H9 (cell line): ENCODE measurements at regions not wholly inside any gene's neighbourhood (a gene's known extent, or its start where the extent isn't known, plus 50 kb on each side); places are given as distances from the start of the nearest gene placed in this dataset.

Experiments
- DNase-seq: peaks from one replicate; pipeline ENCODE4 v3.0.0-alpha.2; 2017
- H2AFZ ChIP-seq: one replicate; pipeline ENCODE4 v1.6.1; 2013; ENCODE audit warnings: mild to moderate bottlenecking, low read length, control low read depth, moderate library complexity
- H2AK5ac ChIP-seq: 2 replicates; pipeline ENCODE4 v1.6.1; 2013; ENCODE audit warnings: low read length, control low read depth, mixed read lengths; ENCODE audit not compliant: insufficient read length
- H2BK120ac ChIP-seq: one replicate; pipeline ENCODE4 v1.6.1; 2013; ENCODE audit warnings: low read depth, mild to moderate bottlenecking, low read length, control low read depth, inconsistent platforms; ENCODE audit not compliant: poor library complexity, severe bottlenecking
- H2BK12ac ChIP-seq: 2 replicates; pipeline ENCODE4 v1.6.1; 2013; ENCODE audit warnings: low read length, control low read depth, mixed read lengths, low read depth; ENCODE audit not compliant: insufficient read length
- H2BK15ac ChIP-seq: 2 replicates; pipeline ENCODE4 v1.6.1; 2013; ENCODE audit warnings: low read depth, low read length, control low read depth
- H2BK20ac ChIP-seq: one replicate; pipeline ENCODE4 v1.6.1; 2013; ENCODE audit warnings: low read depth, mild to moderate bottlenecking, low read length, control low read depth, inconsistent platforms; ENCODE audit not compliant: poor library complexity, severe bottlenecking
- H2BK5ac ChIP-seq: 2 replicates; pipeline ENCODE4 v1.6.1; 2013; ENCODE audit warnings: low read length, control low read depth, mixed read lengths; ENCODE audit not compliant: insufficient read length
- H3K14ac ChIP-seq: 2 replicates; pipeline ENCODE4 v1.6.1; 2013; ENCODE audit warnings: low read length, control low read depth; ENCODE audit not compliant: insufficient read depth
- H3K18ac ChIP-seq: 2 replicates; pipeline ENCODE4 v1.6.1; 2013; ENCODE audit warnings: low read depth, mild to moderate bottlenecking, mixed read lengths, low read length, control low read depth; ENCODE audit not compliant: insufficient read length
- H3K23ac ChIP-seq: 2 replicates; pipeline ENCODE4 v1.6.1; 2013; ENCODE audit warnings: low read length, control low read depth, mixed read lengths, low read depth; ENCODE audit not compliant: insufficient read length
- H3K23me2 ChIP-seq: 2 replicates; pipeline ENCODE4 v1.6.1; 2013; ENCODE audit warnings: low read depth, mild to moderate bottlenecking, mixed read lengths, low read length, control low read depth; ENCODE audit not compliant: insufficient read length, poor library complexity, severe bottlenecking
- H3K27ac ChIP-seq: 2 replicates; pipeline ENCODE4 v1.5.1; 2013; ENCODE audit warnings: low read length, control low read depth, mixed read lengths, low read depth; ENCODE audit not compliant: insufficient read length
- H3K27me3 ChIP-seq: 2 replicates; pipeline ENCODE4 v1.6.1; 2013; ENCODE audit warnings: low read length, control low read depth, inconsistent platforms; ENCODE audit not compliant: insufficient read depth
- H3K4ac ChIP-seq: 2 replicates; pipeline ENCODE4 v1.6.1; 2013; ENCODE audit warnings: low read depth, mild to moderate bottlenecking, control low read depth, inconsistent platforms, low read length, moderate library complexity
- H3K4me1 ChIP-seq: 2 replicates; pipeline ENCODE4 v1.6.1; 2013; ENCODE audit warnings: low read length, control low read depth, inconsistent platforms; ENCODE audit not compliant: insufficient read depth
- H3K4me2 ChIP-seq: 2 replicates; pipeline ENCODE4 v1.6.1; 2013; ENCODE audit warnings: low read length, control low read depth, mixed read lengths; ENCODE audit not compliant: insufficient read length, insufficient read depth
- H3K56ac ChIP-seq: 2 replicates; pipeline ENCODE4 v1.6.1; 2013; ENCODE audit warnings: low read depth, mild to moderate bottlenecking, mixed read lengths, low read length, control low read depth; ENCODE audit not compliant: insufficient read length
- H3K79me1 ChIP-seq: 2 replicates; pipeline ENCODE4 v1.6.1; 2013; ENCODE audit warnings: low read depth, mild to moderate bottlenecking, moderate library complexity, low read length, control low read depth, inconsistent platforms; ENCODE audit not compliant: insufficient read depth, poor library complexity, severe bottlenecking
- H3K79me2 ChIP-seq: 2 replicates; pipeline ENCODE4 v1.6.1; 2013; ENCODE audit warnings: low read length, control low read depth, inconsistent platforms; ENCODE audit not compliant: insufficient read depth
- H3K9ac ChIP-seq: 2 replicates; pipeline ENCODE4 v1.6.1; 2013; ENCODE audit warnings: low read length, control low read depth, mixed read lengths; ENCODE audit not compliant: insufficient read length; ENCODE audit errors: extremely low read depth
- H3K9me3 ChIP-seq: one replicate; pipeline ENCODE4 v1.6.1; 2013; ENCODE audit warnings: low read depth, low read length, inconsistent platforms; ENCODE audit not compliant: control insufficient read depth
- H3T11ph ChIP-seq: one replicate; pipeline ENCODE4 v1.6.1; 2013; ENCODE audit warnings: mild to moderate bottlenecking, low read length, control low read depth, inconsistent platforms
- H4K20me1 ChIP-seq: one replicate; pipeline ENCODE4 v1.6.1; 2013; ENCODE audit not compliant: control insufficient read depth, insufficient read length, insufficient read depth
- H4K5ac ChIP-seq: 2 replicates; pipeline ENCODE4 v1.6.1; 2013; ENCODE audit warnings: low read depth, mild to moderate bottlenecking, mixed read lengths, low read length, control low read depth; ENCODE audit not compliant: insufficient read length
- H4K8ac ChIP-seq: replicated peaks from 2 replicates; pipeline ENCODE4 v1.6.1; 2013; ENCODE audit warnings: low read length, control low read depth, mixed read lengths, low read depth; ENCODE audit not compliant: insufficient read length
- H4K91ac ChIP-seq: 2 replicates; pipeline ENCODE4 v1.6.1; 2013; ENCODE audit warnings: low read depth, mild to moderate bottlenecking, moderate library complexity, mixed read lengths, low read length, control low read depth; ENCODE audit not compliant: insufficient read length
- H3K27ac Mint-ChIP-seq, 3 experiments: 2 replicates in 2 of 3; 3 replicates in 1 of 3; pipeline ENCODE4 v1.8.0; 2020 to 2021; ENCODE audit warnings: mixed read lengths in 3 of 3, mild to moderate bottlenecking in 1 of 3, moderate library complexity in 1 of 3
- H3K27me3 Mint-ChIP-seq: 2 replicates; pipeline ENCODE4 v1.8.0; 2021; ENCODE audit warnings: low read depth, mild to moderate bottlenecking, moderate library complexity, mixed read lengths
- H3K36me3 Mint-ChIP-seq, 3 experiments: 2 replicates in 2 of 3; 3 replicates in 1 of 3; pipeline ENCODE4 v1.8.0; 2020 to 2021; ENCODE audit warnings: low read depth in 3 of 3, mixed read lengths in 3 of 3; ENCODE audit not compliant: insufficient read depth in 1 of 3
- H3K4me1 Mint-ChIP-seq, 2 experiments: 2 replicates each; pipeline ENCODE4 v1.8.0; 2020; ENCODE audit warnings: mixed read lengths in 2 of 2
- H3K4me3 Mint-ChIP-seq, 2 experiments: 2 replicates in 1 of 2; 3 replicates in 1 of 2; pipeline ENCODE4 v1.8.0; 2020 to 2021; ENCODE audit warnings: mild to moderate bottlenecking in 2 of 2, mixed read lengths in 2 of 2, moderate library complexity in 1 of 2
- H3K9me3 Mint-ChIP-seq, 2 experiments: 2 replicates in 1 of 2; 3 replicates in 1 of 2; pipeline ENCODE4 v1.8.0; 2020; ENCODE audit warnings: mild to moderate bottlenecking in 2 of 2, mixed read lengths in 2 of 2, moderate library complexity in 1 of 2
- WGBS: extraction: QIAGEN DNeasy Blood & Tissue Kit; methylation state at CpG from one replicate; pipeline ENCODE4 v1.1.7; 2013; ENCODE audit warnings: missing lambda C conversion rate, low lambda C conversion rate, mixed read lengths; ENCODE audit not compliant: insufficient read length; ENCODE audit errors: extremely low coverage; 5-methylcytosine and 5-hydroxymethylcytosine counted together
- TF ChIP-seq, protein P1 (sequence below): fragments of 200-600 bp; sonication (generic); conservative IDR thresholded peaks from 3 replicates; pipeline ENCODE4 v1.8.0; 2021; ENCODE audit warnings: antibody characterized with exemption, mild to moderate bottlenecking

DNA sequence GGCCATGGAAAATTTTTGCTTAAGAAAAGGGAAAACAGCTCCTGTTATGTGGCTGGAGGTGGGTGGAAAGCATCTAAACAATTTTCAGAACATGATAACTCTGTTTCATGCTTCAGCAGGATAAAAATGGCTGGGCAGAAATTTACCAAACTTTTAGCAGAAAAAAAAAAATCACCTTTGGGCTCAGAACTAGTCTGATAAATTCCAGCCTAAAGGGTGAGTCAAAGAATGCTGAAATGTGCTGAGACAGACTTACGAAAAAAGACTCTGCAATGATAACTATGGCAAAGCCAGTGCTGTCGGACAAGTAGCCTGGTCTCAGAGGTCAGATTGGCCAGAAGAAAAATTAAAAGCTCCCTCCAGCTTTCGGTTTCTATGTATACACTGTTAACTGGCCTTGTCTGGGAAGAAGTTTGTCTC is 123.6 kb downstream of the LRATD1 start:
- Histone ChIP-seq H2BK5ac (no peak overlapping the region), H3K9ac (no peak overlapping the region), H3K56ac (no peak overlapping the region), H2BK15ac (no peak overlapping the region), H3K27me3 (no peaks in the 10 kb centered on the region), H3K23me2 (no peaks in the 10 kb centered on the region), H3K4me1 (no peaks in the 10 kb centered on the region), H3K18ac (no peak overlapping the region), H2BK120ac (no peak overlapping the region), H2AFZ (no peak overlapping the region), H3K79me1 (no peaks in the 10 kb centered on the region), H4K91ac (no peak overlapping the region), H2AK5ac (no peak overlapping the region), H2BK20ac (no peak overlapping the region), H3T11ph (no peak overlapping the region), H3K27ac (no peak overlapping the region), H4K8ac (no peak overlapping the region), H3K4ac (no peak overlapping the region), H2BK12ac (no peak overlapping the region), H3K9me3 (no peaks in the 10 kb centered on the region), H4K20me1 (no peaks in the 10 kb centered on the region), H3K23ac (no peak overlapping the region), H3K14ac (no peak overlapping the region), H4K5ac (no peak overlapping the region), H3K79me2 (no peaks in the 10 kb centered on the region), H3K4me2 (no peak overlapping the region)
- H3K27me3 Mint-ChIP-seq, result no peaks in the 10 kb centered on the region
- no peak overlapping the region for H3K4me3 Mint-ChIP-seq
- no peaks in the 10 kb centered on the region for H3K4me1 Mint-ChIP-seq
- no peak for DNase-seq
- no peaks in the 10 kb centered on the region for H3K36me3 Mint-ChIP-seq
- no peak overlapping the region for H3K27ac Mint-ChIP-seq
- no peaks in the 10 kb centered on the region for H3K9me3 Mint-ChIP-seq
- WGBS, result no CpG with 5 or more reads among the region's 3 CpGs
- TF ChIP-seq, protein P1, sequence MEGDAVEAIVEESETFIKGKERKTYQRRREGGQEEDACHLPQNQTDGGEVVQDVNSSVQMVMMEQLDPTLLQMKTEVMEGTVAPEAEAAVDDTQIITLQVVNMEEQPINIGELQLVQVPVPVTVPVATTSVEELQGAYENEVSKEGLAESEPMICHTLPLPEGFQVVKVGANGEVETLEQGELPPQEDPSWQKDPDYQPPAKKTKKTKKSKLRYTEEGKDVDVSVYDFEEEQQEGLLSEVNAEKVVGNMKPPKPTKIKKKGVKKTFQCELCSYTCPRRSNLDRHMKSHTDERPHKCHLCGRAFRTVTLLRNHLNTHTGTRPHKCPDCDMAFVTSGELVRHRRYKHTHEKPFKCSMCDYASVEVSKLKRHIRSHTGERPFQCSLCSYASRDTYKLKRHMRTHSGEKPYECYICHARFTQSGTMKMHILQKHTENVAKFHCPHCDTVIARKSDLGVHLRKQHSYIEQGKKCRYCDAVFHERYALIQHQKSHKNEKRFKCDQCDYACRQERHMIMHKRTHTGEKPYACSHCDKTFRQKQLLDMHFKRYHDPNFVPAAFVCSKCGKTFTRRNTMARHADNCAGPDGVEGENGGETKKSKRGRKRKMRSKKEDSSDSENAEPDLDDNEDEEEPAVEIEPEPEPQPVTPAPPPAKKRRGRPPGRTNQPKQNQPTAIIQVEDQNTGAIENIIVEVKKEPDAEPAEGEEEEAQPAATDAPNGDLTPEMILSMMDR, result no peak
